ENCODE measurements at regions not wholly inside any gene's neighbourhood (a gene's known extent, or its start where the extent isn't known, plus 50 kb on each side); places are given as distances from the start of the nearest gene placed in this dataset.

DNA sequence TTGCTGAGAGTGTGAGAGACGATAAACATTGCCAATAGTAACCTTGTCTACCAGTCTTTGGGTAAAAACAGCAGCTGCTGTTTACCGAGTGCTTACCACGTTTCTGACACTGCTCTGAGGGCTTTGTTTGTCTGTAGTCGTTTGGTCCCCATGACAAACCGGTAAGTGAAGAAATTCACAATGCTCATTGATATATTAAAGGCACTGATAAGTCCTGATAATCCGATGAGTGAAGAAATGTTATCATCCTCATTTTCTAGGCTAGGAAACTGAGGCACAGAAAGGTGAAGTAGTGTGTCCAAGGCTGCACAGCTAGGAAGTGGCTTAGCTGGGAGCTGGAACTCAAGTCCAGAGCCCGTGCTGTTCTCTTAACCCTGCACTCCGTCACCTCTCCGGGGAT lies 138.6 kb downstream of the SCARB1 start:
- TF ChIP-seq SMAD4 (CRISPR knock-in tag; IDR thresholded peaks at IDR 0.05), result no peak
- TF ChIP-seq TEAD4 (CRISPR knock-in tag; IDR thresholded peaks at IDR 0.05), result no peak
- TF ChIP-seq, protein P1, sequence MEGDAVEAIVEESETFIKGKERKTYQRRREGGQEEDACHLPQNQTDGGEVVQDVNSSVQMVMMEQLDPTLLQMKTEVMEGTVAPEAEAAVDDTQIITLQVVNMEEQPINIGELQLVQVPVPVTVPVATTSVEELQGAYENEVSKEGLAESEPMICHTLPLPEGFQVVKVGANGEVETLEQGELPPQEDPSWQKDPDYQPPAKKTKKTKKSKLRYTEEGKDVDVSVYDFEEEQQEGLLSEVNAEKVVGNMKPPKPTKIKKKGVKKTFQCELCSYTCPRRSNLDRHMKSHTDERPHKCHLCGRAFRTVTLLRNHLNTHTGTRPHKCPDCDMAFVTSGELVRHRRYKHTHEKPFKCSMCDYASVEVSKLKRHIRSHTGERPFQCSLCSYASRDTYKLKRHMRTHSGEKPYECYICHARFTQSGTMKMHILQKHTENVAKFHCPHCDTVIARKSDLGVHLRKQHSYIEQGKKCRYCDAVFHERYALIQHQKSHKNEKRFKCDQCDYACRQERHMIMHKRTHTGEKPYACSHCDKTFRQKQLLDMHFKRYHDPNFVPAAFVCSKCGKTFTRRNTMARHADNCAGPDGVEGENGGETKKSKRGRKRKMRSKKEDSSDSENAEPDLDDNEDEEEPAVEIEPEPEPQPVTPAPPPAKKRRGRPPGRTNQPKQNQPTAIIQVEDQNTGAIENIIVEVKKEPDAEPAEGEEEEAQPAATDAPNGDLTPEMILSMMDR (IDR thresholded peaks at IDR 0.05), result no peak
- TF ChIP-seq, protein P2, sequence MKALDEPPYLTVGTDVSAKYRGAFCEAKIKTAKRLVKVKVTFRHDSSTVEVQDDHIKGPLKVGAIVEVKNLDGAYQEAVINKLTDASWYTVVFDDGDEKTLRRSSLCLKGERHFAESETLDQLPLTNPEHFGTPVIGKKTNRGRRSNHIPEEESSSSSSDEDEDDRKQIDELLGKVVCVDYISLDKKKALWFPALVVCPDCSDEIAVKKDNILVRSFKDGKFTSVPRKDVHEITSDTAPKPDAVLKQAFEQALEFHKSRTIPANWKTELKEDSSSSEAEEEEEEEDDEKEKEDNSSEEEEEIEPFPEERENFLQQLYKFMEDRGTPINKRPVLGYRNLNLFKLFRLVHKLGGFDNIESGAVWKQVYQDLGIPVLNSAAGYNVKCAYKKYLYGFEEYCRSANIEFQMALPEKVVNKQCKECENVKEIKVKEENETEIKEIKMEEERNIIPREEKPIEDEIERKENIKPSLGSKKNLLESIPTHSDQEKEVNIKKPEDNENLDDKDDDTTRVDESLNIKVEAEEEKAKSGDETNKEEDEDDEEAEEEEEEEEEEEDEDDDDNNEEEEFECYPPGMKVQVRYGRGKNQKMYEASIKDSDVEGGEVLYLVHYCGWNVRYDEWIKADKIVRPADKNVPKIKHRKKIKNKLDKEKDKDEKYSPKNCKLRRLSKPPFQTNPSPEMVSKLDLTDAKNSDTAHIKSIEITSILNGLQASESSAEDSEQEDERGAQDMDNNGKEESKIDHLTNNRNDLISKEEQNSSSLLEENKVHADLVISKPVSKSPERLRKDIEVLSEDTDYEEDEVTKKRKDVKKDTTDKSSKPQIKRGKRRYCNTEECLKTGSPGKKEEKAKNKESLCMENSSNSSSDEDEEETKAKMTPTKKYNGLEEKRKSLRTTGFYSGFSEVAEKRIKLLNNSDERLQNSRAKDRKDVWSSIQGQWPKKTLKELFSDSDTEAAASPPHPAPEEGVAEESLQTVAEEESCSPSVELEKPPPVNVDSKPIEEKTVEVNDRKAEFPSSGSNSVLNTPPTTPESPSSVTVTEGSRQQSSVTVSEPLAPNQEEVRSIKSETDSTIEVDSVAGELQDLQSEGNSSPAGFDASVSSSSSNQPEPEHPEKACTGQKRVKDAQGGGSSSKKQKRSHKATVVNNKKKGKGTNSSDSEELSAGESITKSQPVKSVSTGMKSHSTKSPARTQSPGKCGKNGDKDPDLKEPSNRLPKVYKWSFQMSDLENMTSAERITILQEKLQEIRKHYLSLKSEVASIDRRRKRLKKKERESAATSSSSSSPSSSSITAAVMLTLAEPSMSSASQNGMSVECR (CRISPR knock-in tag; IDR thresholded peaks at IDR 0.05; ENCODE audit: borderline replicate concordance), result no peak
- TF ChIP-seq, protein P3, sequence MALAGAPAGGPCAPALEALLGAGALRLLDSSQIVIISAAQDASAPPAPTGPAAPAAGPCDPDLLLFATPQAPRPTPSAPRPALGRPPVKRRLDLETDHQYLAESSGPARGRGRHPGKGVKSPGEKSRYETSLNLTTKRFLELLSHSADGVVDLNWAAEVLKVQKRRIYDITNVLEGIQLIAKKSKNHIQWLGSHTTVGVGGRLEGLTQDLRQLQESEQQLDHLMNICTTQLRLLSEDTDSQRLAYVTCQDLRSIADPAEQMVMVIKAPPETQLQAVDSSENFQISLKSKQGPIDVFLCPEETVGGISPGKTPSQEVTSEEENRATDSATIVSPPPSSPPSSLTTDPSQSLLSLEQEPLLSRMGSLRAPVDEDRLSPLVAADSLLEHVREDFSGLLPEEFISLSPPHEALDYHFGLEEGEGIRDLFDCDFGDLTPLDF (CRISPR knock-in tag; IDR thresholded peaks at IDR 0.05), result no peak
- no peak for TF ChIP-seq ETV6 (CRISPR knock-in tag; IDR thresholded peaks at IDR 0.05)
- TF ChIP-seq, protein P4, sequence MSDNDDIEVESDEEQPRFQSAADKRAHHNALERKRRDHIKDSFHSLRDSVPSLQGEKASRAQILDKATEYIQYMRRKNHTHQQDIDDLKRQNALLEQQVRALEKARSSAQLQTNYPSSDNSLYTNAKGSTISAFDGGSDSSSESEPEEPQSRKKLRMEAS (CRISPR knock-in tag; IDR thresholded peaks at IDR 0.05), result no peak
- TF ChIP-seq, protein P5, sequence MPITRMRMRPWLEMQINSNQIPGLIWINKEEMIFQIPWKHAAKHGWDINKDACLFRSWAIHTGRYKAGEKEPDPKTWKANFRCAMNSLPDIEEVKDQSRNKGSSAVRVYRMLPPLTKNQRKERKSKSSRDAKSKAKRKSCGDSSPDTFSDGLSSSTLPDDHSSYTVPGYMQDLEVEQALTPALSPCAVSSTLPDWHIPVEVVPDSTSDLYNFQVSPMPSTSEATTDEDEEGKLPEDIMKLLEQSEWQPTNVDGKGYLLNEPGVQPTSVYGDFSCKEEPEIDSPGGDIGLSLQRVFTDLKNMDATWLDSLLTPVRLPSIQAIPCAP (CRISPR knock-in tag; IDR thresholded peaks at IDR 0.05), result no peak
- no peak for TF ChIP-seq JUN (CRISPR knock-in tag; IDR thresholded peaks at IDR 0.05)
- TF ChIP-seq FOXK1 (CRISPR knock-in tag; IDR thresholded peaks at IDR 0.05), result no peak
- TF ChIP-seq ZNF121 (CRISPR knock-in tag; IDR thresholded peaks at IDR 0.05), result no peak
- no peak for TF ChIP-seq ZNF219 (CRISPR knock-in tag; IDR thresholded peaks at IDR 0.05; ENCODE audit: borderline replicate concordance)
- no peak for TF ChIP-seq KAT7 (CRISPR knock-in tag; IDR thresholded peaks at IDR 0.05; ENCODE audit: borderline replicate concordance)
- no peak for TF ChIP-seq ZNF138 (CRISPR knock-in tag; conservative IDR thresholded peaks at IDR 0.05)

All from WTC11 (cell line).